GM18951 (cell line): ENCODE measurements at regions not wholly inside any gene's neighbourhood (a gene's known extent, or its start where the extent isn't known, plus 50 kb on each side); places are given as distances from the start of the nearest gene placed in this dataset.
"Not testable (repeated sequence)": the region's sequence is repeated elsewhere in the genome, so short reads cannot be mapped to it uniquely, and the experiment has no call there.

ENCODE experiments used
- POLR2A ChIP-seq: IDR thresholded peaks from 4 replicates; pipeline ENCODE4 v1.6.1; 2011; ENCODE audit warnings: mild to moderate bottlenecking; ENCODE audit not compliant: insufficient read length, insufficient read depth; ENCODE audit errors: extremely low read depth
- in situ Hi-C: fragments of 300-500 bp; cut with MboI; formaldehyde crosslinking; loops from one replicate; pipeline ENCODE4 v1.12.0; 2022; ENCODE audit warnings: low sequenced_read_pairs, mixed read lengths, inconsistent platforms; ENCODE audit not compliant: unreplicated experiment

GRCh38 chr9:73380411-73380810 is 228.7 kb downstream of the ANXA1 start:
- in situ Hi-C loops = no loop called here

GRCh38 chr9:73402081-73403028 is 250.7 kb downstream of the ANXA1 start:
- in situ Hi-C loops = no loop called here
- no peak for TF ChIP-seq POLR2A

More at GRCh38 chr9:73380411-73380810, 228.7 kb downstream of the ANXA1 start:
- TF ChIP-seq POLR2A = no peak

GRCh38 chr9:73411494-73411893 is 259.8 kb downstream of the ANXA1 start:
- TF ChIP-seq POLR2A = no peak
- in situ Hi-C loops = no loop called here

GRCh38 chr9:73412874-73413273 is 261.2 kb downstream of the ANXA1 start:
- in situ Hi-C loops = no loop called here
- no peak for TF ChIP-seq POLR2A

GRCh38 chr9:73423891-73424290 is 272.2 kb downstream of the ANXA1 start:
- in situ Hi-C loops = no loop called here

GRCh38 chr9:73426269-73426668 is 274.6 kb downstream of the ANXA1 start:
- TF ChIP-seq POLR2A = no peak
- in situ Hi-C loops = no loop called here

More at GRCh38 chr9:73423891-73424290, 272.2 kb downstream of the ANXA1 start:
- no peak for TF ChIP-seq POLR2A

GRCh38 chr9:73434826-73435225 is 283.2 kb downstream of the ANXA1 start:
- in situ Hi-C loops = no loop called here

GRCh38 chr9:73437758-73438157 is 286.1 kb downstream of the ANXA1 start:
- no peak for TF ChIP-seq POLR2A
- in situ Hi-C loops = no loop called here

More at GRCh38 chr9:73434826-73435225, 283.2 kb downstream of the ANXA1 start:
- TF ChIP-seq POLR2A = no peak

- in situ Hi-C loops = not testable (repeated sequence)
Measured at GRCh38 chr9:73439839-73440238, 288.2 kb downstream of the ANXA1 start.

- in situ Hi-C loops = no loop called here
- TF ChIP-seq POLR2A = no peak
Measured at GRCh38 chr9:73441223-73441622, 289.6 kb downstream of the ANXA1 start.

GRCh38 chr9:73441890-73442818 is 290.5 kb downstream of the ANXA1 start:
- in situ Hi-C loops = no loop called here
- TF ChIP-seq POLR2A = no peak

- TF ChIP-seq POLR2A = no peak
- in situ Hi-C loops = no loop called here
Measured at GRCh38 chr9:73444821-73445220, 293.2 kb downstream of the ANXA1 start.

- in situ Hi-C loops = not testable (repeated sequence)
Measured at GRCh38 chr9:73445384-73445783, 293.7 kb downstream of the ANXA1 start.
